ENCODE measurements at regions not wholly inside any gene's neighbourhood (a gene's known extent, or its start where the extent isn't known, plus 50 kb on each side); places are given as distances from the start of the nearest gene placed in this dataset.

DNA sequence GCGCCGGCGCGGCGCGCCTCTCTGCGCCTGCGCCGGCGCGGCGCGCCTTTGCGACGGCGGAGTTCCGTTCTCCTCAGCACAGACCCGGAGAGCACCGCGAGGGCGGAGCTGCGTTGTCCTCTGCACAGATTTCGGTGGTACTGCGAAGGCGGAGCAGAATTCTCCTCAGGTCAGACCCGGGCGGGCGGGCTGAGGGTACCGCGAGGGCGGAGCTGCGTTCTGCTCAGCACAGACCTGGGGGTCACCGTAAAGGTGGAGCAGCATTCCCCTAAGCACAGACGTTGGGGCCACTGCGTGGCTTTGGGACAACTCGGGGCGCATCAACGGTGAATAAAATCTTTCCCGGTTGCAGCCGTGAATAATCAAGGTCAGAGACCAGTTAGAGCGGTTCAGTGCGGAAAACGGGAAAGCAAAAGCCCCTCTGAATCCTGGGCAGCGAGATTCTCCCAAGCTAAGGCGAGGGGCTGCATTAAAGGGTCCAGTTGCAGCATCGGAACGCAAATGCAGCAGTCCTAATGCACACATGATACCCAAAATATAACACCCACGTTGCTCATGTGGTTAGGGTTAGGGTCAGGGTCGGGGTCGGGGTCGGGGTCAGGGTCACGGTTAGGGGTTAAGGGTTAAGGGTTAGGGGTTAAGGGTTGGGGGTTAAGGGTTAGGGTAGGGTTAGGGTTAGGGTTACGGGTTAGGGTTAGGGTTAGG is 168.4 kb downstream of the OR4F15 start:
- peak in 2 of 3 experiments; percentile 1 to 27 for DNase-seq (ENCODE audit: low read depth in 2 of 3, low spot score in 2 of 3)
